ACC112 (cell line): ENCODE measurements at regions not wholly inside any gene's neighbourhood (a gene's known extent, or its start where the extent isn't known, plus 50 kb on each side); places are given as distances from the start of the nearest gene placed in this dataset.
"Not testable (repeated sequence)": the region's sequence is repeated elsewhere in the genome, so short reads cannot be mapped to it uniquely, and the experiment has no call there.

Source experiments
- H2AFZ ChIP-seq: fragments of 200-600 bp; sonication (generic); one replicate; pipeline ENCODE4 v1.6.0; 2017; ENCODE audit warnings: antibody characterized with exemption, low read length; ENCODE audit not compliant: unreplicated experiment
- H3K27ac ChIP-seq: fragments of 200-600 bp; sonication (generic); 2 replicates; pipeline ENCODE4 v1.5.1; 2014; ENCODE audit warnings: low read depth, mild to moderate bottlenecking, antibody characterized with exemption, low read length, moderate library complexity
- H3K27me3 ChIP-seq: fragments of 200-600 bp; sonication (generic); 2 replicates; pipeline ENCODE4 v1.6.1; 2014; ENCODE audit warnings: mild to moderate bottlenecking, antibody characterized with exemption, low read length, moderate library complexity, mixed read lengths; ENCODE audit not compliant: insufficient read depth
- H3K36me3 ChIP-seq: fragments of 200-600 bp; sonication (generic); 2 replicates; pipeline ENCODE4 v1.6.1; 2016; ENCODE audit warnings: mild to moderate bottlenecking, antibody characterized with exemption, low read length, moderate library complexity, mixed read lengths; ENCODE audit not compliant: insufficient read depth
- H3K4me1 ChIP-seq: fragments of 200-600 bp; sonication (generic); one replicate; pipeline ENCODE4 v1.6.1; 2016; ENCODE audit warnings: low read length, mixed read lengths; ENCODE audit not compliant: insufficient read depth, unreplicated experiment, control insufficient read depth
- H3K4me3 ChIP-seq: fragments of 200-600 bp; sonication (generic); 2 replicates; pipeline ENCODE4 v1.5.1; 2014; ENCODE audit warnings: mild to moderate bottlenecking, low read depth, low read length
- H3K79me2 ChIP-seq: fragments of 200-600 bp; sonication (generic); one replicate; pipeline ENCODE4 v1.6.0; 2016; ENCODE audit warnings: low read length; ENCODE audit not compliant: control insufficient read depth, unreplicated experiment, insufficient read depth

- H3K4me1 ChIP-seq, H3K27ac ChIP-seq, H3K36me3 ChIP-seq, H3K79me2 ChIP-seq, H2AFZ ChIP-seq, H3K27me3 ChIP-seq, H3K4me3 ChIP-seq: not testable (repeated sequence)
Observed at GRCh38 chr11:98733378-98733777, 287.4 kb upstream of the CNTN5 start.

GRCh38 chr11:98734686-98735085 is 286.1 kb upstream of the CNTN5 start:
- H2AFZ ChIP-seq = no peak overlapping the region

GRCh38 chr11:98736833-98737232 is 283.9 kb upstream of the CNTN5 start:
- no peaks in the 10 kb centered on the region for H3K79me2 ChIP-seq
- no peaks in the 10 kb centered on the region for H3K4me1 ChIP-seq
- H3K36me3 ChIP-seq = no peaks in the 10 kb centered on the region
- H3K27ac ChIP-seq = no peak overlapping the region
- no peaks in the 10 kb centered on the region for H3K27me3 ChIP-seq
- H3K4me3 ChIP-seq = no peak overlapping the region
- H2AFZ ChIP-seq = no peak overlapping the region

More at GRCh38 chr11:98734686-98735085, 286.1 kb upstream of the CNTN5 start:
- Histone ChIP-seq H3K27me3 (no peaks in the 10 kb centered on the region), H3K27ac (no peak overlapping the region), H3K36me3 (no peaks in the 10 kb centered on the region), H3K79me2 (no peaks in the 10 kb centered on the region), H3K4me3 (no peak overlapping the region), H3K4me1 (no peaks in the 10 kb centered on the region)

- H3K4me3 ChIP-seq = no peak overlapping the region
- no peaks in the 10 kb centered on the region for H3K36me3 ChIP-seq
- no peaks in the 10 kb centered on the region for H3K79me2 ChIP-seq
- H2AFZ ChIP-seq = no peak overlapping the region
- H3K4me1 ChIP-seq = no peaks in the 10 kb centered on the region
- H3K27ac ChIP-seq = no peak overlapping the region
- no peaks in the 10 kb centered on the region for H3K27me3 ChIP-seq
Observed at GRCh38 chr11:98740321-98740720, 280.4 kb upstream of the CNTN5 start.

- H3K4me1 ChIP-seq, H3K4me3 ChIP-seq: not testable (repeated sequence)
Observed at GRCh38 chr11:98763446-98763845, 257.3 kb upstream of the CNTN5 start.

GRCh38 chr11:98766903-98767302 is 253.8 kb upstream of the CNTN5 start:
- Histone ChIP-seq H3K27ac (no peak overlapping the region), H2AFZ (no peak overlapping the region), H3K4me3 (no peak overlapping the region), H3K36me3 (no peaks in the 10 kb centered on the region), H3K79me2 (no peaks in the 10 kb centered on the region), H3K27me3 (no peaks in the 10 kb centered on the region), H3K4me1 (no peaks in the 10 kb centered on the region)

More at GRCh38 chr11:98763446-98763845, 257.3 kb upstream of the CNTN5 start:
- not testable (repeated sequence) for H3K27ac ChIP-seq, H2AFZ ChIP-seq, H3K36me3 ChIP-seq, H3K79me2 ChIP-seq, H3K27me3 ChIP-seq

- H3K79me2 ChIP-seq, H3K4me3 ChIP-seq, H3K4me1 ChIP-seq, H2AFZ ChIP-seq, H3K27ac ChIP-seq, H3K36me3 ChIP-seq, H3K27me3 ChIP-seq: not testable (repeated sequence)
Observed at GRCh38 chr11:98770046-98770445, 250.7 kb upstream of the CNTN5 start.

- Histone ChIP-seq H3K27me3 (no peaks in the 10 kb centered on the region), H2AFZ (no peak overlapping the region), H3K4me1 (no peaks in the 10 kb centered on the region), H3K4me3 (no peak overlapping the region), H3K79me2 (no peaks in the 10 kb centered on the region), H3K36me3 (no peaks in the 10 kb centered on the region), H3K27ac (no peak overlapping the region)
Observed at GRCh38 chr11:98771791-98772190, 249.0 kb upstream of the CNTN5 start.

GRCh38 chr11:98772893-98773292 is 247.9 kb upstream of the CNTN5 start:
- H3K4me1 ChIP-seq = no peaks in the 10 kb centered on the region

GRCh38 chr11:98793276-98793675 is 227.5 kb upstream of the CNTN5 start:
- Histone ChIP-seq H3K4me1 (no peaks in the 10 kb centered on the region), H3K27ac (no peak overlapping the region), H3K27me3 (no peaks in the 10 kb centered on the region)

More at GRCh38 chr11:98772893-98773292, 247.9 kb upstream of the CNTN5 start:
- Histone ChIP-seq H3K36me3 (no peaks in the 10 kb centered on the region), H3K79me2 (no peaks in the 10 kb centered on the region), H2AFZ (no peak overlapping the region), H3K4me3 (no peak overlapping the region), H3K27me3 (no peaks in the 10 kb centered on the region), H3K27ac (no peak overlapping the region)

GRCh38 chr11:98798333-98798732 is 222.4 kb upstream of the CNTN5 start:
- H3K4me3 ChIP-seq = no peak overlapping the region
- H3K79me2 ChIP-seq = no peaks in the 10 kb centered on the region
- H3K27me3 ChIP-seq = no peaks in the 10 kb centered on the region
- H3K4me1 ChIP-seq = no peaks in the 10 kb centered on the region
- no peak overlapping the region for H2AFZ ChIP-seq
- H3K27ac ChIP-seq = no peak overlapping the region
- H3K36me3 ChIP-seq = no peaks in the 10 kb centered on the region

More at GRCh38 chr11:98793276-98793675, 227.5 kb upstream of the CNTN5 start:
- no peaks in the 10 kb centered on the region for H3K79me2 ChIP-seq
- no peaks in the 10 kb centered on the region for H3K36me3 ChIP-seq
- no peak overlapping the region for H2AFZ ChIP-seq
- no peak overlapping the region for H3K4me3 ChIP-seq
